MM.1S (cell line): ENCODE measurements at regions not wholly inside any gene's neighbourhood (a gene's known extent, or its start where the extent isn't known, plus 50 kb on each side); places are given as distances from the start of the nearest gene placed in this dataset.

Experiments
- EZH2 ChIP-seq: fragments of 300-600 bp; sonication (generic); optimal IDR thresholded peaks from 2 replicates; pipeline ENCODE3; 2017; ENCODE audit warnings: low read depth, mild to moderate bottlenecking, antibody characterized with exemption, low read length, mixed read lengths
- TF ChIP-seq, protein P1 (sequence below): fragments of 300-600 bp; sonication (generic); IDR thresholded peaks from 2 replicates; pipeline ENCODE4 v1.5.1; 2016; ENCODE audit warnings: antibody characterized with exemption, low read length, mixed read lengths

DNA sequence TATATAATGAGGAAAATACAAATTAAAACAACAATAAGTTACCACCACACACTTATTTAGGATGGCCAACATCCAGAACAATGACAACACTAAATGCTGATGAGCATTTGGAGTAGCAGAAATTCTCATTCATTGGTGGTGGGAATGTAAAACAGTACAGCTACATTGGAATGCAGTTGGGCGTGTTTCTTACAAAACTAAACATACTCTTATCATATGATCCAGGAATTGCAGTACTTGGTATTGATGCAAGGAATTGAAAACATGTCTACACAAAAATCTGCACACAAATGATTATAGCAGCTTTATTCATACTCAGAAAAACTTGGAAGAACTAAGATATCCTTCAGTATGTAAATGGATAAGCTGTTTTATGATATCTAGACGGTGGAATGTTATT, 594.2 kb downstream of the ZBBX start:
- TF ChIP-seq, protein P1, sequence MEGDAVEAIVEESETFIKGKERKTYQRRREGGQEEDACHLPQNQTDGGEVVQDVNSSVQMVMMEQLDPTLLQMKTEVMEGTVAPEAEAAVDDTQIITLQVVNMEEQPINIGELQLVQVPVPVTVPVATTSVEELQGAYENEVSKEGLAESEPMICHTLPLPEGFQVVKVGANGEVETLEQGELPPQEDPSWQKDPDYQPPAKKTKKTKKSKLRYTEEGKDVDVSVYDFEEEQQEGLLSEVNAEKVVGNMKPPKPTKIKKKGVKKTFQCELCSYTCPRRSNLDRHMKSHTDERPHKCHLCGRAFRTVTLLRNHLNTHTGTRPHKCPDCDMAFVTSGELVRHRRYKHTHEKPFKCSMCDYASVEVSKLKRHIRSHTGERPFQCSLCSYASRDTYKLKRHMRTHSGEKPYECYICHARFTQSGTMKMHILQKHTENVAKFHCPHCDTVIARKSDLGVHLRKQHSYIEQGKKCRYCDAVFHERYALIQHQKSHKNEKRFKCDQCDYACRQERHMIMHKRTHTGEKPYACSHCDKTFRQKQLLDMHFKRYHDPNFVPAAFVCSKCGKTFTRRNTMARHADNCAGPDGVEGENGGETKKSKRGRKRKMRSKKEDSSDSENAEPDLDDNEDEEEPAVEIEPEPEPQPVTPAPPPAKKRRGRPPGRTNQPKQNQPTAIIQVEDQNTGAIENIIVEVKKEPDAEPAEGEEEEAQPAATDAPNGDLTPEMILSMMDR: no peak
- TF ChIP-seq EZH2: no peak
